Right atrium auricular region (tissue), 2 donors: ENCODE measurements at regions not wholly inside any gene's neighbourhood (a gene's known extent, or its start where the extent isn't known, plus 50 kb on each side); places are given as distances from the start of the nearest gene placed in this dataset.

ENCODE experiments used
- DNase-seq: peaks from one replicate; pipeline ENCODE4 v3.0.0-alpha.2; 2019; ENCODE audit warnings: low spot score
- H3K27ac ChIP-seq, 2 donors: fragments of 200-600 bp; sonication (generic); 1 replicate in 1 of 2; 2 replicates in 1 of 2; pipeline ENCODE4 v1.5.1; 2016 to 2019
- H3K27me3 ChIP-seq, 2 donors: fragments of 200-600 bp; sonication (generic); one replicate each; pipeline versions ENCODE4 v1.5.1 to v1.6.0; 2017 to 2019
- H3K36me3 ChIP-seq: fragments of 200-600 bp; sonication (generic); one replicate; pipeline ENCODE4 v1.5.1; 2016
- H3K4me1 ChIP-seq, 2 donors: fragments of 200-600 bp; sonication (generic); one replicate each; pipeline versions ENCODE4 v1.5.1 to v1.6.0; 2017 to 2019
- H3K4me3 ChIP-seq, 2 donors: fragments of 200-600 bp; sonication (generic); 1 replicate in 1 of 2; 2 replicates in 1 of 2; pipeline ENCODE4 v1.5.1; 2017 to 2019; ENCODE audit warnings: mild to moderate bottlenecking in 1 of 2, moderate library complexity in 1 of 2
- H3K9me3 ChIP-seq, 2 donors: fragments of 200-600 bp; sonication (generic); one replicate each; pipeline ENCODE4 v1.5.1; 2019
- CTCF ChIP-seq, 2 donors: fragments of 200-600 bp; sonication (generic); IDR thresholded peaks; one replicate each; pipeline ENCODE4 v1.5.1; 2019; ENCODE audit warnings: antibody characterized with exemption in 2 of 2

GRCh38 chr2:36146765-36147164 is 208.8 kb upstream of the CRIM1 start:
- H3K36me3 ChIP-seq: no peaks in the 10 kb centered on the region
- TF ChIP-seq CTCF (IDR thresholded peaks at IDR 0.05): no peak
- no peaks in the 10 kb centered on the region for H3K4me1 ChIP-seq
- no peaks in the 10 kb centered on the region for H3K9me3 ChIP-seq
- no peak overlapping the region for H3K27ac ChIP-seq
- no peak overlapping the region for H3K4me3 ChIP-seq
- no peaks in the 10 kb centered on the region for H3K27me3 ChIP-seq
- DNase-seq: no peak

- H3K4me3 ChIP-seq: no peak overlapping the region
- no peaks in the 10 kb centered on the region for H3K9me3 ChIP-seq
- no peaks in the 10 kb centered on the region for H3K27me3 ChIP-seq
- TF ChIP-seq CTCF (IDR thresholded peaks at IDR 0.05): no peak
- H3K36me3 ChIP-seq: no peaks in the 10 kb centered on the region
- no peak for DNase-seq
- no peak overlapping the region for H3K27ac ChIP-seq
- no peaks in the 10 kb centered on the region for H3K4me1 ChIP-seq
These were observed 215.2 kb upstream of the CRIM1 start for GRCh38 chr2:36140391-36140790.

- Histone ChIP-seq H3K27ac (no peak overlapping the region), H3K36me3 (no peaks in the 10 kb centered on the region), H3K9me3 (no peaks in the 10 kb centered on the region), H3K27me3 (no peaks in the 10 kb centered on the region), H3K4me3 (no peak overlapping the region), H3K4me1 (no peaks in the 10 kb centered on the region)
- TF ChIP-seq CTCF (IDR thresholded peaks at IDR 0.05): no peak
- DNase-seq: no peak
These were observed 218.0 kb upstream of the CRIM1 start for GRCh38 chr2:36137612-36138011.

- no peaks in the 10 kb centered on the region for H3K36me3 ChIP-seq
- DNase-seq: no peak
- H3K9me3 ChIP-seq: no peaks in the 10 kb centered on the region
- no peak for TF ChIP-seq CTCF (IDR thresholded peaks at IDR 0.05)
- H3K27ac ChIP-seq: no peak overlapping the region
- H3K27me3 ChIP-seq: no peaks in the 10 kb centered on the region
- no peak overlapping the region for H3K4me3 ChIP-seq
- H3K4me1 ChIP-seq: no peaks in the 10 kb centered on the region
These were observed 221.3 kb upstream of the CRIM1 start for GRCh38 chr2:36134281-36134680.

- Histone ChIP-seq H3K36me3 (no peaks in the 10 kb centered on the region), H3K4me1 (no peaks in the 10 kb centered on the region), H3K9me3 (no peaks in the 10 kb centered on the region), H3K27me3 (no peaks in the 10 kb centered on the region), H3K4me3 (no peak overlapping the region), H3K27ac (no peak overlapping the region)
- TF ChIP-seq CTCF (IDR thresholded peaks at IDR 0.05): no peak
- no peak for DNase-seq
These were observed 227.2 kb upstream of the CRIM1 start for GRCh38 chr2:36128359-36128758.

GRCh38 chr2:36125702-36126101 is 229.9 kb upstream of the CRIM1 start:
- Histone ChIP-seq H3K4me1 (no peaks in the 10 kb centered on the region), H3K9me3 (no peaks in the 10 kb centered on the region), H3K27ac (no peak overlapping the region), H3K27me3 (no peaks in the 10 kb centered on the region), H3K36me3 (no peaks in the 10 kb centered on the region), H3K4me3 (no peak overlapping the region)
- TF ChIP-seq CTCF (IDR thresholded peaks at IDR 0.05): no peak
- DNase-seq: no peak
